ENCODE measurements at regions not wholly inside any gene's neighbourhood (a gene's known extent, or its start where the extent isn't known, plus 50 kb on each side); places are given as distances from the start of the nearest gene placed in this dataset.

DNA sequence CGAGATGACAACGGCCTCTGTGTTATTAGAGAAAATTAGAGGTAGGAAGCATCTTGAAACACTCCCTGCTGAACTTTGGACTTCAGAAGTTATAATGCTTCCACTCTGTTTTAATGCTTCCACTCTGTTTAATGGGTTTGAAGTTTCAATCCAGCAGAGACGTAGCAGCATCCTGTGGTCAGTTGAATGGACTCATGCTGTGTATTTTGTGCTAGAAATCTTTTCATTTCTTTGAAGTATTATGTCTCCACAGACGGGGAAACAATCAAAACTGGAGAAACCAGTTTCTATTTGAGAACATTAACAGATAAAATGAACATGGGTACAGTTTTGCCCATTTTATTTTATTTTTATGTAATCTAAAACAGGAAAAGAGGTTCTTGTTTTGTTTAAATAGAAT, 1736.2 kb downstream of the SLITRK5 start:
- Histone ChIP-seq H3K9me2 (ENCODE audit: insufficient read depth) (no peaks in the 10 kb centered on the region), H3K4me3 (no peak overlapping the region), H3K27me3 (ENCODE audit: insufficient read depth) (no peaks in the 10 kb centered on the region), H2AFZ (peak overlapping the region; percentile 28; the same call in 1 of the 2 replicates), H3K27ac (ENCODE audit: low read depth) (no peak overlapping the region), H4K20me1 (replicated peaks; ENCODE audit: insufficient read depth) (no peaks in the 10 kb centered on the region), H3K4me2 (no peak overlapping the region), H3F3A (replicated peaks; ENCODE audit: low read depth) (no peaks in the 10 kb centered on the region), H3K36me3 (ENCODE audit: insufficient read depth) (no peaks in the 10 kb centered on the region; the same call in 1 of the 2 replicates), H3K4me1 (ENCODE audit: insufficient read depth) (no peaks in the 10 kb centered on the region), H3K79me2 (replicated peaks; ENCODE audit: insufficient read depth) (no peaks in the 10 kb centered on the region)
- Mint-ChIP-seq H3K36me3 (ENCODE audit: low read depth) (0 out of 3 replicates have a peak, but pooled peaks cover under 1% of the 10 kb centered on the region), H3K27ac (no peak overlapping the region), H3K4me3 (no peak overlapping the region), H3K4me1 (peaks cover 11% of the 10 kb centered on the region; the same call in 2 of the 3 replicates), H3K9me3 (no peaks in the 10 kb centered on the region), H3K27me3 (ENCODE audit: insufficient read depth, low read depth, poor library complexity) (peaks cover 5% of the 10 kb centered on the region)
- DNase-seq (ENCODE audit: low spot score), result no peak
- TF ChIP-seq, protein P1, sequence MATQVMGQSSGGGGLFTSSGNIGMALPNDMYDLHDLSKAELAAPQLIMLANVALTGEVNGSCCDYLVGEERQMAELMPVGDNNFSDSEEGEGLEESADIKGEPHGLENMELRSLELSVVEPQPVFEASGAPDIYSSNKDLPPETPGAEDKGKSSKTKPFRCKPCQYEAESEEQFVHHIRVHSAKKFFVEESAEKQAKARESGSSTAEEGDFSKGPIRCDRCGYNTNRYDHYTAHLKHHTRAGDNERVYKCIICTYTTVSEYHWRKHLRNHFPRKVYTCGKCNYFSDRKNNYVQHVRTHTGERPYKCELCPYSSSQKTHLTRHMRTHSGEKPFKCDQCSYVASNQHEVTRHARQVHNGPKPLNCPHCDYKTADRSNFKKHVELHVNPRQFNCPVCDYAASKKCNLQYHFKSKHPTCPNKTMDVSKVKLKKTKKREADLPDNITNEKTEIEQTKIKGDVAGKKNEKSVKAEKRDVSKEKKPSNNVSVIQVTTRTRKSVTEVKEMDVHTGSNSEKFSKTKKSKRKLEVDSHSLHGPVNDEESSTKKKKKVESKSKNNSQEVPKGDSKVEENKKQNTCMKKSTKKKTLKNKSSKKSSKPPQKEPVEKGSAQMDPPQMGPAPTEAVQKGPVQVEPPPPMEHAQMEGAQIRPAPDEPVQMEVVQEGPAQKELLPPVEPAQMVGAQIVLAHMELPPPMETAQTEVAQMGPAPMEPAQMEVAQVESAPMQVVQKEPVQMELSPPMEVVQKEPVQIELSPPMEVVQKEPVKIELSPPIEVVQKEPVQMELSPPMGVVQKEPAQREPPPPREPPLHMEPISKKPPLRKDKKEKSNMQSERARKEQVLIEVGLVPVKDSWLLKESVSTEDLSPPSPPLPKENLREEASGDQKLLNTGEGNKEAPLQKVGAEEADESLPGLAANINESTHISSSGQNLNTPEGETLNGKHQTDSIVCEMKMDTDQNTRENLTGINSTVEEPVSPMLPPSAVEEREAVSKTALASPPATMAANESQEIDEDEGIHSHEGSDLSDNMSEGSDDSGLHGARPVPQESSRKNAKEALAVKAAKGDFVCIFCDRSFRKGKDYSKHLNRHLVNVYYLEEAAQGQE (IDR thresholded peaks at IDR 0.05; ENCODE audit: unreplicated experiment), result no peak
- no peak for TF ChIP-seq ZNF114 (CRISPR knock-in tag; IDR thresholded peaks at IDR 0.05)
- TF ChIP-seq, protein P2, sequence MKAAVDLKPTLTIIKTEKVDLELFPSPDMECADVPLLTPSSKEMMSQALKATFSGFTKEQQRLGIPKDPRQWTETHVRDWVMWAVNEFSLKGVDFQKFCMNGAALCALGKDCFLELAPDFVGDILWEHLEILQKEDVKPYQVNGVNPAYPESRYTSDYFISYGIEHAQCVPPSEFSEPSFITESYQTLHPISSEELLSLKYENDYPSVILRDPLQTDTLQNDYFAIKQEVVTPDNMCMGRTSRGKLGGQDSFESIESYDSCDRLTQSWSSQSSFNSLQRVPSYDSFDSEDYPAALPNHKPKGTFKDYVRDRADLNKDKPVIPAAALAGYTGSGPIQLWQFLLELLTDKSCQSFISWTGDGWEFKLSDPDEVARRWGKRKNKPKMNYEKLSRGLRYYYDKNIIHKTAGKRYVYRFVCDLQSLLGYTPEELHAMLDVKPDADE (IDR thresholded peaks at IDR 0.05), result no peak
- TF ChIP-seq, protein P3, sequence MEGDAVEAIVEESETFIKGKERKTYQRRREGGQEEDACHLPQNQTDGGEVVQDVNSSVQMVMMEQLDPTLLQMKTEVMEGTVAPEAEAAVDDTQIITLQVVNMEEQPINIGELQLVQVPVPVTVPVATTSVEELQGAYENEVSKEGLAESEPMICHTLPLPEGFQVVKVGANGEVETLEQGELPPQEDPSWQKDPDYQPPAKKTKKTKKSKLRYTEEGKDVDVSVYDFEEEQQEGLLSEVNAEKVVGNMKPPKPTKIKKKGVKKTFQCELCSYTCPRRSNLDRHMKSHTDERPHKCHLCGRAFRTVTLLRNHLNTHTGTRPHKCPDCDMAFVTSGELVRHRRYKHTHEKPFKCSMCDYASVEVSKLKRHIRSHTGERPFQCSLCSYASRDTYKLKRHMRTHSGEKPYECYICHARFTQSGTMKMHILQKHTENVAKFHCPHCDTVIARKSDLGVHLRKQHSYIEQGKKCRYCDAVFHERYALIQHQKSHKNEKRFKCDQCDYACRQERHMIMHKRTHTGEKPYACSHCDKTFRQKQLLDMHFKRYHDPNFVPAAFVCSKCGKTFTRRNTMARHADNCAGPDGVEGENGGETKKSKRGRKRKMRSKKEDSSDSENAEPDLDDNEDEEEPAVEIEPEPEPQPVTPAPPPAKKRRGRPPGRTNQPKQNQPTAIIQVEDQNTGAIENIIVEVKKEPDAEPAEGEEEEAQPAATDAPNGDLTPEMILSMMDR (conservative IDR thresholded peaks at IDR 0.05; ENCODE audit: low read depth in 2 of 2), result no peak
- TF ChIP-seq, protein P4, sequence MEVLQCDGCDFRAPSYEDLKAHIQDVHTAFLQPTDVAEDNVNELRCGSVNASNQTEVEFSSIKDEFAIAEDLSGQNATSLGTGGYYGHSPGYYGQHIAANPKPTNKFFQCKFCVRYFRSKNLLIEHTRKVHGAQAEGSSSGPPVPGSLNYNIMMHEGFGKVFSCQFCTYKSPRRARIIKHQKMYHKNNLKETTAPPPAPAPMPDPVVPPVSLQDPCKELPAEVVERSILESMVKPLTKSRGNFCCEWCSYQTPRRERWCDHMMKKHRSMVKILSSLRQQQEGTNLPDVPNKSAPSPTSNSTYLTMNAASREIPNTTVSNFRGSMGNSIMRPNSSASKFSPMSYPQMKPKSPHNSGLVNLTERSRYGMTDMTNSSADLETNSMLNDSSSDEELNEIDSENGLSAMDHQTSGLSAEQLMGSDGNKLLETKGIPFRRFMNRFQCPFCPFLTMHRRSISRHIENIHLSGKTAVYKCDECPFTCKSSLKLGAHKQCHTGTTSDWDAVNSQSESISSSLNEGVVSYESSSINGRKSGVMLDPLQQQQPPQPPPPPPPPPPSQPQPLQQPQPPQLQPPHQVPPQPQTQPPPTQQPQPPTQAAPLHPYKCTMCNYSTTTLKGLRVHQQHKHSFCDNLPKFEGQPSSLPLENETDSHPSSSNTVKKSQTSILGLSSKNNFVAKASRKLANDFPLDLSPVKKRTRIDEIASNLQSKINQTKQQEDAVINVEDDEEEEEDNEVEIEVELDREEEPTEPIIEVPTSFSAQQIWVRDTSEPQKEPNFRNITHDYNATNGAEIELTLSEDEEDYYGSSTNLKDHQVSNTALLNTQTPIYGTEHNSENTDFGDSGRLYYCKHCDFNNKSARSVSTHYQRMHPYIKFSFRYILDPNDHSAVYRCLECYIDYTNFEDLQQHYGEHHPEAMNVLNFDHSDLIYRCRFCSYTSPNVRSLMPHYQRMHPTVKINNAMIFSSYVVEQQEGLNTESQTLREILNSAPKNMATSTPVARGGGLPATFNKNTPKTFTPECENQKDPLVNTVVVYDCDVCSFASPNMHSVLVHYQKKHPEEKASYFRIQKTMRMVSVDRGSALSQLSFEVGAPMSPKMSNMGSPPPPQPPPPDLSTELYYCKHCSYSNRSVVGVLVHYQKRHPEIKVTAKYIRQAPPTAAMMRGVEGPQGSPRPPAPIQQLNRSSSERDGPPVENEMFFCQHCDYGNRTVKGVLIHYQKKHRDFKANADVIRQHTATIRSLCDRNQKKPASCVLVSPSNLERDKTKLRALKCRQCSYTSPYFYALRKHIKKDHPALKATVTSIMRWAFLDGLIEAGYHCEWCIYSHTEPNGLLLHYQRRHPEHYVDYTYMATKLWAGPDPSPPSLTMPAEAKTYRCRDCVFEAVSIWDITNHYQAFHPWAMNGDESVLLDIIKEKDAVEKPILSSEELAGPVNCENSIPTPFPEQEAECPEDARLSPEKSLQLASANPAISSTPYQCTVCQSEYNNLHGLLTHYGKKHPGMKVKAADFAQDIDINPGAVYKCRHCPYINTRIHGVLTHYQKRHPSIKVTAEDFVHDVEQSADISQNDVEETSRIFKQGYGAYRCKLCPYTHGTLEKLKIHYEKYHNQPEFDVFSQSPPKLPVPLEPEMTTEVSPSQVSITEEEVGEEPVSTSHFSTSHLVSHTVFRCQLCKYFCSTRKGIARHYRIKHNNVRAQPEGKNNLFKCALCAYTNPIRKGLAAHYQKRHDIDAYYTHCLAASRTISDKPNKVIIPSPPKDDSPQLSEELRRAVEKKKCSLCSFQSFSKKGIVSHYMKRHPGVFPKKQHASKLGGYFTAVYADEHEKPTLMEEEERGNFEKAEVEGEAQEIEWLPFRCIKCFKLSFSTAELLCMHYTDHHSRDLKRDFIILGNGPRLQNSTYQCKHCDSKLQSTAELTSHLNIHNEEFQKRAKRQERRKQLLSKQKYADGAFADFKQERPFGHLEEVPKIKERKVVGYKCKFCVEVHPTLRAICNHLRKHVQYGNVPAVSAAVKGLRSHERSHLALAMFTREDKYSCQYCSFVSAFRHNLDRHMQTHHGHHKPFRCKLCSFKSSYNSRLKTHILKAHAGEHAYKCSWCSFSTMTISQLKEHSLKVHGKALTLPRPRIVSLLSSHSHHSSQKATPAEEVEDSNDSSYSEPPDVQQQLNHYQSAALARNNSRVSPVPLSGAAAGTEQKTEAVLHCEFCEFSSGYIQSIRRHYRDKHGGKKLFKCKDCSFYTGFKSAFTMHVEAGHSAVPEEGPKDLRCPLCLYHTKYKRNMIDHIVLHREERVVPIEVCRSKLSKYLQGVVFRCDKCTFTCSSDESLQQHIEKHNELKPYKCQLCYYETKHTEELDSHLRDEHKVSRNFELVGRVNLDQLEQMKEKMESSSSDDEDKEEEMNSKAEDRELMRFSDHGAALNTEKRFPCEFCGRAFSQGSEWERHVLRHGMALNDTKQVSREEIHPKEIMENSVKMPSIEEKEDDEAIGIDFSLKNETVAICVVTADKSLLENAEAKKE (CRISPR knock-in tag; IDR thresholded peaks at IDR 0.05), result no peak
- TF ChIP-seq EZH2phosphoT487 (IDR thresholded peaks at IDR 0.05; ENCODE audit: unreplicated experiment), result no peak
- no peak for TF ChIP-seq NANOG (IDR thresholded peaks at IDR 0.05; ENCODE audit: borderline replicate concordance)
- ATAC-seq, result no peak

Data from GM23338 (cell line).